ENCODE measurements at regions not wholly inside any gene's neighbourhood (a gene's known extent, or its start where the extent isn't known, plus 50 kb on each side); places are given as distances from the start of the nearest gene placed in this dataset.

- TF ChIP-seq, protein P1, sequence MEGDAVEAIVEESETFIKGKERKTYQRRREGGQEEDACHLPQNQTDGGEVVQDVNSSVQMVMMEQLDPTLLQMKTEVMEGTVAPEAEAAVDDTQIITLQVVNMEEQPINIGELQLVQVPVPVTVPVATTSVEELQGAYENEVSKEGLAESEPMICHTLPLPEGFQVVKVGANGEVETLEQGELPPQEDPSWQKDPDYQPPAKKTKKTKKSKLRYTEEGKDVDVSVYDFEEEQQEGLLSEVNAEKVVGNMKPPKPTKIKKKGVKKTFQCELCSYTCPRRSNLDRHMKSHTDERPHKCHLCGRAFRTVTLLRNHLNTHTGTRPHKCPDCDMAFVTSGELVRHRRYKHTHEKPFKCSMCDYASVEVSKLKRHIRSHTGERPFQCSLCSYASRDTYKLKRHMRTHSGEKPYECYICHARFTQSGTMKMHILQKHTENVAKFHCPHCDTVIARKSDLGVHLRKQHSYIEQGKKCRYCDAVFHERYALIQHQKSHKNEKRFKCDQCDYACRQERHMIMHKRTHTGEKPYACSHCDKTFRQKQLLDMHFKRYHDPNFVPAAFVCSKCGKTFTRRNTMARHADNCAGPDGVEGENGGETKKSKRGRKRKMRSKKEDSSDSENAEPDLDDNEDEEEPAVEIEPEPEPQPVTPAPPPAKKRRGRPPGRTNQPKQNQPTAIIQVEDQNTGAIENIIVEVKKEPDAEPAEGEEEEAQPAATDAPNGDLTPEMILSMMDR (IDR thresholded peaks at IDR 0.05) = no peak
- no peak for TF ChIP-seq POLR2A (IDR thresholded peaks at IDR 0.05)
These were observed 342.2 kb upstream of the KLF12 start for GRCh38 chr13:74476365-74476764.

Data from breast epithelium (tissue), 3 donors.